Body of pancreas (tissue), 4 donors: ENCODE measurements at regions not wholly inside any gene's neighbourhood (a gene's known extent, or its start where the extent isn't known, plus 50 kb on each side); places are given as distances from the start of the nearest gene placed in this dataset.

Experiments used
- CTCF ChIP-seq, 7 experiments: fragments of 450-650 bp in 4 of 7; fragments of 200-600 bp in 3 of 7; sonication (generic) in 3 of 7; IDR thresholded peaks; one replicate each; pipeline ENCODE4 v1.5.1; 2016 to 2019; ENCODE audit warnings: antibody characterized with exemption in 7 of 7
- POLR2A ChIP-seq, 3 donors: fragments of 450-650 bp; IDR thresholded peaks; one replicate each; pipeline ENCODE4 v1.6.1; 2016; ENCODE audit warnings: antibody characterized with exemption in 3 of 3, mild to moderate bottlenecking in 2 of 3

- TF ChIP-seq CTCF (IDR thresholded peaks at IDR 0.05), result no peak
- no peak for TF ChIP-seq POLR2A (IDR thresholded peaks at IDR 0.05)
These were observed 971.4 kb downstream of the TTLL7 start for GRCh38 chr1:83027511-83027910.
